Astrocyte (in vitro differentiated cells and primary cell): ENCODE measurements at regions not wholly inside any gene's neighbourhood (a gene's known extent, or its start where the extent isn't known, plus 50 kb on each side); places are given as distances from the start of the nearest gene placed in this dataset.

Experiments used
- DNase-seq: peaks from one replicate; pipeline ENCODE4 v3.0.0-alpha.2; 2010; ENCODE audit warnings: low read depth
- FAIRE-seq: peaks from 2 replicates; lab custom pipeline; 2011; peaks lifted over from hg19 to GRCh38; lab: Jason Lieb, UNC
- H2AFZ ChIP-seq: 2 replicates; pipeline ENCODE4 v1.6.0; 2012; ENCODE audit warnings: low read depth, low read length, inconsistent platforms
- H3K27ac ChIP-seq: 2 replicates; pipeline ENCODE4 v1.5.1; 2011; ENCODE audit warnings: low read depth, low read length, inconsistent platforms
- H3K27me3 ChIP-seq: 2 replicates; pipeline ENCODE4 v1.6.0; 2011; ENCODE audit warnings: low read length, inconsistent platforms; ENCODE audit not compliant: insufficient read depth
- H3K36me3 ChIP-seq: 2 replicates; pipeline ENCODE4 v1.5.1; 2011; ENCODE audit warnings: low read length, inconsistent platforms; ENCODE audit not compliant: insufficient read depth
- H3K4me1 ChIP-seq: 2 replicates; pipeline ENCODE4 v1.5.1; 2011; ENCODE audit warnings: low read length, inconsistent platforms; ENCODE audit not compliant: insufficient read depth
- H3K4me2 ChIP-seq: 2 replicates; pipeline ENCODE4 v1.6.0; 2012; ENCODE audit warnings: low read length, inconsistent platforms
- H3K4me3 ChIP-seq: 2 replicates; pipeline ENCODE4 v1.5.1; 2011; ENCODE audit warnings: low read depth, mild to moderate bottlenecking, low read length, inconsistent platforms; ENCODE audit not compliant: insufficient read depth
- H3K79me2 ChIP-seq: 2 replicates; pipeline ENCODE4 v1.6.0; 2012; ENCODE audit warnings: mild to moderate bottlenecking, low read length, inconsistent platforms; ENCODE audit not compliant: insufficient read depth
- H3K9ac ChIP-seq: 2 replicates; pipeline ENCODE4 v1.6.0; 2012; ENCODE audit warnings: mild to moderate bottlenecking, low read length, inconsistent platforms
- H3K9me3 ChIP-seq: 2 replicates; pipeline ENCODE4 v1.5.1; 2012; ENCODE audit warnings: low read depth, mild to moderate bottlenecking, low read length, inconsistent platforms; ENCODE audit not compliant: insufficient read depth
- H4K20me1 ChIP-seq: 2 replicates; pipeline ENCODE4 v1.6.0; 2012; ENCODE audit warnings: low read length, inconsistent platforms; ENCODE audit not compliant: insufficient read depth
- H3K27ac Mint-ChIP-seq: one replicate; pipeline ENCODE4 v1.8.0; 2021; ENCODE audit warnings: mild to moderate bottlenecking, mixed read lengths; ENCODE audit not compliant: unreplicated experiment
- H3K27me3 Mint-ChIP-seq: one replicate; pipeline ENCODE4 v1.8.0; 2021; ENCODE audit warnings: low read depth, mixed read lengths; ENCODE audit not compliant: unreplicated experiment
- H3K36me3 Mint-ChIP-seq: one replicate; pipeline ENCODE4 v1.8.0; 2021; ENCODE audit warnings: low read depth, mixed read lengths; ENCODE audit not compliant: unreplicated experiment
- H3K4me1 Mint-ChIP-seq: one replicate; pipeline ENCODE4 v1.8.0; 2021; ENCODE audit warnings: low read depth, mixed read lengths; ENCODE audit not compliant: unreplicated experiment
- H3K4me3 Mint-ChIP-seq: one replicate; pipeline ENCODE4 v1.8.0; 2021; ENCODE audit warnings: mild to moderate bottlenecking, moderate library complexity, mixed read lengths; ENCODE audit not compliant: unreplicated experiment
- H3K9me3 Mint-ChIP-seq: one replicate; pipeline ENCODE4 v1.8.0; 2021; ENCODE audit warnings: mild to moderate bottlenecking, mixed read lengths; ENCODE audit not compliant: unreplicated experiment
- EZH2 ChIP-seq: IDR thresholded peaks from 2 replicates; pipeline ENCODE4 v1.6.1; 2012; ENCODE audit warnings: mild to moderate bottlenecking, low read length, inconsistent platforms; ENCODE audit not compliant: insufficient read depth
- TF ChIP-seq, protein P1 (sequence below): IDR thresholded peaks from 2 replicates; pipeline ENCODE4 v1.5.1; 2011; ENCODE audit warnings: low read depth, mild to moderate bottlenecking, inconsistent platforms, low read length, moderate library complexity; ENCODE audit not compliant: insufficient read depth

DNA sequence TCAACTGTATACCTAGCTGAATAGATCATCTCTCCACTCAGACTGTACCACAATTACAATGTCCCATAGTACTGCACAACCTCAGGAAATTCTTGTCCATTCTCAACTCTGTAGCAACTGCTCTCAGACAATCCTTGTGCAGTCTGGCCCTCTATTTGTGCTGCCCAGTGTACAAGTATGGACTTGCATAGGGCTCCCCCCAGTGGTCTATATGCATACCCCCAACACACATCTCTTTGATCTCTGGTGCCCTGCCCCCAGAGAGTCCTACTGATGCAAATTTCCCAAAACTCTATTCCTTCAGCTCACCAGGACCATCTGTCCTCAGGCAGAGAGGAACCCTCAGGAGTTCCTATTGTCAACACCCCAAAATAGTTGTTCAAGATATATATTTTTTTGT is 205.3 kb downstream of the SLCO4C1 start:
- H3K4me3 ChIP-seq, result no peak overlapping the region
- TF ChIP-seq EZH2, result no peak
- TF ChIP-seq, protein P1, sequence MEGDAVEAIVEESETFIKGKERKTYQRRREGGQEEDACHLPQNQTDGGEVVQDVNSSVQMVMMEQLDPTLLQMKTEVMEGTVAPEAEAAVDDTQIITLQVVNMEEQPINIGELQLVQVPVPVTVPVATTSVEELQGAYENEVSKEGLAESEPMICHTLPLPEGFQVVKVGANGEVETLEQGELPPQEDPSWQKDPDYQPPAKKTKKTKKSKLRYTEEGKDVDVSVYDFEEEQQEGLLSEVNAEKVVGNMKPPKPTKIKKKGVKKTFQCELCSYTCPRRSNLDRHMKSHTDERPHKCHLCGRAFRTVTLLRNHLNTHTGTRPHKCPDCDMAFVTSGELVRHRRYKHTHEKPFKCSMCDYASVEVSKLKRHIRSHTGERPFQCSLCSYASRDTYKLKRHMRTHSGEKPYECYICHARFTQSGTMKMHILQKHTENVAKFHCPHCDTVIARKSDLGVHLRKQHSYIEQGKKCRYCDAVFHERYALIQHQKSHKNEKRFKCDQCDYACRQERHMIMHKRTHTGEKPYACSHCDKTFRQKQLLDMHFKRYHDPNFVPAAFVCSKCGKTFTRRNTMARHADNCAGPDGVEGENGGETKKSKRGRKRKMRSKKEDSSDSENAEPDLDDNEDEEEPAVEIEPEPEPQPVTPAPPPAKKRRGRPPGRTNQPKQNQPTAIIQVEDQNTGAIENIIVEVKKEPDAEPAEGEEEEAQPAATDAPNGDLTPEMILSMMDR, result no peak
- Mint-ChIP-seq H3K27ac (no peak overlapping the region), H3K27me3 (no peaks in the 10 kb centered on the region), H3K36me3 (no peaks in the 10 kb centered on the region), H3K4me3 (no peak overlapping the region), H3K9me3 (no peaks in the 10 kb centered on the region), H3K4me1 (no peaks in the 10 kb centered on the region)
- H2AFZ ChIP-seq, result no peak overlapping the region
- no peaks in the 10 kb centered on the region for H3K9me3 ChIP-seq
- no peak overlapping the region for H3K4me2 ChIP-seq
- no peaks in the 10 kb centered on the region for H3K4me1 ChIP-seq
- H4K20me1 ChIP-seq, result no peaks in the 10 kb centered on the region
- H3K79me2 ChIP-seq, result no peaks in the 10 kb centered on the region
- H3K36me3 ChIP-seq, result no peaks in the 10 kb centered on the region
- FAIRE-seq (no peak), DNase-seq (no peak)
- no peaks in the 10 kb centered on the region for H3K27me3 ChIP-seq
- no peak overlapping the region for H3K9ac ChIP-seq
- H3K27ac ChIP-seq, result no peak overlapping the region

DNA sequence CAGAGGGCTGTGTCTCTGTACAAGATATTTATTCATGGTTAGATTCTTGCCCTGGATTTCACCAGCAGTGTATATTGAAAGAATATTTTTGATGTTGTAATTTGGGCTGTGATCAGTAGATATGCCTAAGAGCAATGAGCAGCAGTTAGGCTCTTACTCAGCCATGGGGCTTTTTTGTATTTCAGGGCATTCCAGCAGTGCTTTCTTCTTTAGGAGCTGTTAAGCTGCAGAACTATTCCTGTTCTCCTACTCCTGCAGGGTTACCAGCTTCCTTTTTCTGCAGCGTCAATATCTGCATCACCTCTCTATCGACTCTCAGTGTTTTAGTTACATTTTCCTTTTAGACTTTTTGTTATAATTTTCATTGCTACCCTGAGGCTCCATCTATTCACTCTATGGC is 206.2 kb downstream of the SLCO4C1 start:
- H3K4me3 ChIP-seq, result no peak overlapping the region
- Mint-ChIP-seq H3K36me3 (no peaks in the 10 kb centered on the region), H3K4me1 (no peaks in the 10 kb centered on the region), H3K4me3 (no peak overlapping the region), H3K27me3 (no peaks in the 10 kb centered on the region), H3K27ac (no peak overlapping the region), H3K9me3 (no peaks in the 10 kb centered on the region)
- no peak overlapping the region for H3K4me2 ChIP-seq
- no peaks in the 10 kb centered on the region for H4K20me1 ChIP-seq
- no peak overlapping the region for H3K27ac ChIP-seq
- no peaks in the 10 kb centered on the region for H3K79me2 ChIP-seq
- H3K36me3 ChIP-seq, result no peaks in the 10 kb centered on the region
- DNase-seq, result no peak
- TF ChIP-seq, protein P1, result no peak
- no peak for TF ChIP-seq EZH2
- no peak for FAIRE-seq
- no peak overlapping the region for H2AFZ ChIP-seq
- no peak overlapping the region for H3K9ac ChIP-seq
- H3K27me3 ChIP-seq, result no peaks in the 10 kb centered on the region
- no peaks in the 10 kb centered on the region for H3K4me1 ChIP-seq
- no peaks in the 10 kb centered on the region for H3K9me3 ChIP-seq

DNA sequence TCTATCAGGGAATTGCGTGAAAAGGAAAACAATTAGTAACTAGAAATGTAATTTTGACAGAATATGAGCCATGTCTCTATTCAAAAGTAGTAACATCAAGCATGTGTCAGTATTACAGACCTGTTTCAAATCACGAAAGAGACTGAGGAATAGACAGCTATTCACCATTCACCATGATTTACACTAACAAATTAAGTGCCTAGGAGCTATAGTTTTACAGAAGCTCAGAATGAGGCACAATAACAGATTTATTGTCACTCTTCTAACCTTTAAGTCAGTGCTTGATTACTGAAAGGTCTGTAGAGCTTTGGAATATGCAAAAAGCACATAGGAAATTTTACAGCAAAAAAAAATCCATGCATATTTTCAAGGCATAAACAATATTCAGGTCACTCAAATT is 208.2 kb downstream of the SLCO4C1 start:
- DNase-seq (no peak), FAIRE-seq (no peak)
- H3K9ac ChIP-seq, result no peak overlapping the region
- no peaks in the 10 kb centered on the region for H3K4me1 ChIP-seq
- Mint-ChIP-seq H3K36me3 (no peaks in the 10 kb centered on the region), H3K4me3 (no peak overlapping the region), H3K9me3 (peaks cover 2% of the 10 kb centered on the region), H3K4me1 (no peaks in the 10 kb centered on the region), H3K27ac (no peak overlapping the region), H3K27me3 (no peaks in the 10 kb centered on the region)
- no peak overlapping the region for H3K4me3 ChIP-seq
- H3K4me2 ChIP-seq, result no peak overlapping the region
- H2AFZ ChIP-seq, result no peak overlapping the region
- TF ChIP-seq EZH2, result no peak
- TF ChIP-seq, protein P1, result no peak
- H3K27me3 ChIP-seq, result no peaks in the 10 kb centered on the region
- no peak overlapping the region for H3K27ac ChIP-seq
- H4K20me1 ChIP-seq, result no peaks in the 10 kb centered on the region
- no peaks in the 10 kb centered on the region for H3K9me3 ChIP-seq
- H3K36me3 ChIP-seq, result no peaks in the 10 kb centered on the region
- H3K79me2 ChIP-seq, result no peaks in the 10 kb centered on the region
